ENCODE measurements at regions not wholly inside any gene's neighbourhood (a gene's known extent, or its start where the extent isn't known, plus 50 kb on each side); places are given as distances from the start of the nearest gene placed in this dataset.

- TF ChIP-seq CTCF (IDR thresholded peaks at IDR 0.05) (no peak), POLR2A (IDR thresholded peaks at IDR 0.05) (no peak)
These were observed 177.5 kb upstream of the PPP2R2B start for GRCh38 chr5:147055850-147056566.
